ENCODE measurements at regions not wholly inside any gene's neighbourhood (a gene's known extent, or its start where the extent isn't known, plus 50 kb on each side); places are given as distances from the start of the nearest gene placed in this dataset.

GRCh38 chr3:74506246-74506645 lies 108.2 kb downstream of the CNTN3 start:
- no peak for DNase-seq

- no peak for DNase-seq
These were observed 113.5 kb downstream of the CNTN3 start for GRCh38 chr3:74501007-74501406.

GRCh38 chr3:74500257-74500656 lies 114.2 kb downstream of the CNTN3 start:
- no peak for DNase-seq

GRCh38 chr3:74491874-74492273 lies 122.6 kb downstream of the CNTN3 start:
- DNase-seq = no peak

GRCh38 chr3:74489050-74489792 lies 125.2 kb downstream of the CNTN3 start:
- no peak for DNase-seq

- DNase-seq = no peak
These were observed 134.5 kb downstream of the CNTN3 start for GRCh38 chr3:74479915-74480314.

GRCh38 chr3:74470313-74470712 lies 144.1 kb downstream of the CNTN3 start:
- DNase-seq = no peak

GRCh38 chr3:74469713-74470112 lies 144.7 kb downstream of the CNTN3 start:
- no peak for DNase-seq

- no peak for DNase-seq
These were observed 145.3 kb downstream of the CNTN3 start for GRCh38 chr3:74469151-74469550.

- no peak for DNase-seq
These were observed 148.6 kb downstream of the CNTN3 start for GRCh38 chr3:74465715-74466410.

- no peak for DNase-seq
These were observed 150.9 kb downstream of the CNTN3 start for GRCh38 chr3:74463515-74463914.

- no peak for DNase-seq
These were observed 158.3 kb downstream of the CNTN3 start for GRCh38 chr3:74456166-74456565.

GRCh38 chr3:74447221-74447620 lies 167.2 kb downstream of the CNTN3 start:
- no peak for DNase-seq

GRCh38 chr3:74445541-74445940 lies 168.9 kb downstream of the CNTN3 start:
- no peak for DNase-seq

- no peak for DNase-seq
These were observed 171.4 kb downstream of the CNTN3 start for GRCh38 chr3:74443102-74443501.

- no peak for DNase-seq
These were observed 171.8 kb downstream of the CNTN3 start for GRCh38 chr3:74442683-74443082.

GRCh38 chr3:74442068-74442467 lies 172.4 kb downstream of the CNTN3 start:
- DNase-seq = no peak

GRCh38 chr3:74436184-74436583 lies 178.3 kb downstream of the CNTN3 start:
- DNase-seq = no peak

- no peak for DNase-seq
These were observed 178.8 kb downstream of the CNTN3 start for GRCh38 chr3:74435631-74436030.

GRCh38 chr3:74434406-74434805 lies 180.1 kb downstream of the CNTN3 start:
- DNase-seq = no peak

- DNase-seq = no peak
These were observed 187.9 kb downstream of the CNTN3 start for GRCh38 chr3:74426571-74426970.

- DNase-seq = no peak
These were observed 190.6 kb downstream of the CNTN3 start for GRCh38 chr3:74423867-74424266.

GRCh38 chr3:74420538-74421124 lies 193.8 kb downstream of the CNTN3 start:
- no peak for DNase-seq

- no peak for DNase-seq
These were observed 198.7 kb downstream of the CNTN3 start for GRCh38 chr3:74415731-74416130.
